B cell (primary cell): ENCODE measurements at regions not wholly inside any gene's neighbourhood (a gene's known extent, or its start where the extent isn't known, plus 50 kb on each side); places are given as distances from the start of the nearest gene placed in this dataset.

Experiments used
- CTCF ChIP-seq: fragments of 200-600 bp; IDR thresholded peaks from one replicate; pipeline ENCODE4 v1.8.0; 2022; ENCODE audit warnings: antibody characterized with exemption, mild to moderate bottlenecking
- EZH2 ChIP-seq: IDR thresholded peaks from 2 replicates; pipeline ENCODE4 v1.6.1; 2012; ENCODE audit warnings: borderline replicate concordance, low read depth, mild to moderate bottlenecking, moderate library complexity, low read length; ENCODE audit not compliant: insufficient read depth, poor library complexity, severe bottlenecking

- TF ChIP-seq CTCF (no peak), EZH2 (no peak)
Measured at GRCh38 chr1:65595724-65596123, 175.3 kb downstream of the LEPR start.
